ENCODE measurements at regions not wholly inside any gene's neighbourhood (a gene's known extent, or its start where the extent isn't known, plus 50 kb on each side); places are given as distances from the start of the nearest gene placed in this dataset.
"Not testable (repeated sequence)": the region's sequence is repeated elsewhere in the genome, so short reads cannot be mapped to it uniquely, and the experiment has no call there.

DNA sequence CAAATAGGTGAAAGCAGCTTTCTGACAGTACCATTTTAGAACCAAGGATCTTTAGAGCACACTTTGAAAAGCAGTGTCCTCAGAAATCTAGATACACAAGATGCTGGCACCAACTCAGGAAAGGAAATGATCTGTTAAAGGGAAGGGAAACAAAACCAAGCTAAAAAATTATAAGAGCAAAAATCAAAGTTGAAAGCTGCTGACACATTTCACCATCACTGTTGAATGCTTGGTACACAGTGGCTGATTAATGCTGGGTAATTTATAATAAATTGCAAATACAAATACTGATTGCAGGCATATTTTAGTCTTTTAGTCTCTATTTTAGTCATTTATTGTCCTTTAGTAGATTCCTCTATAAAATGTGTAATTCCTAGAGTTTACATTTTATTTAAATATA is 1540.1 kb upstream of the PCDH10 start:
- no peak for DNase-seq

DNA sequence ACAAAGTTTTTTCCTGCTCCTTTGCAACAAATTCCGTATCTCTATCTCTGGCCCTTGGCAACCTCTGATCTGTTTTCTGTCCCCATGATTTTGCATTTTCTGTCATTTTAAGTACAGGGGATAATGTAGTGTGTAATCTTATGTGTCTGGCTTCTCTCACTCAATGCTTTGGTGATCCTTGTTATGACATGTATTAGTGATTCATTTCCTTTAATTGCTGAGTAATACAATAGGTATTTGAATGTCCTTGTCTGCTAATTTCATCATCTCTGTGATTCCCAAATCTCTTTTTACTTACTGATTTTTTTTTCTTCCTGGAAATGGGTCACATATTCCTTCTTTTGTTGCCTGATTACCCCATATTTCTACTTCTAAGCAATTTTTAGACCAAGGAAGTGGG is 1538.6 kb upstream of the PCDH10 start:
- DNase-seq: not testable (repeated sequence)

DNA sequence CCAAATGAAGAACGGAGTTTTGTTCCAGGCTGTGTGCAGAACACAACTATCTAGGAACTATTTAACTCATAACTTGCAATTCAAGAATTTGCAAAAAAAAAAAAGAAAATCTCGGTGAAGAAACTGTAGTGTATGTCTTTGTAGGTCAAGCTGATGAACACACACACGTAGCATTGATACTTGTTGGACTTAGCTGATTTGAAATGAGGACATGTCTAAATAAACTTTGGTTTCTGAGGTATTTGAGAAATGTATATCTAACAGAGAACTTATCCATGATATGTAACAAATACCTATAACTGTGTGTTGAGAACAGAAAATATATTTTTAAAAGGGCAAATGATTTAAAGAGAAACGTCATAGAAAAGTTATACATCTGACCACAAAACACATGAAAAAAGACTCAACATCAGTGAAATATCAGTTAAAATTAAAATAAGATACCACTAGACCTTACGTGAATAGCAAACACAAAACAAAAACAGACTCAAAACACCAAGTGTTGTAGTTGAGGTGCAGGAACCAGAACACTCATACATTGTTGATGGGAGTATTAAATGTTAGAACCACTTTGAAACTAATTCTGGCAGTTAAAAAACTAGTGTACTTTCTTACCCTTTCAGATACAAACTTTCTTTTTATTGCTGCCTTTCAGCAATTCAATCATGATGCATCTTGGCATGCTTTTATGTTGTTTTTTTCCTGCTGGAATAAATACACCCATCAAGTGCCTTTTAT is 1535.8 kb upstream of the PCDH10 start:
- no peak for DNase-seq

DNA sequence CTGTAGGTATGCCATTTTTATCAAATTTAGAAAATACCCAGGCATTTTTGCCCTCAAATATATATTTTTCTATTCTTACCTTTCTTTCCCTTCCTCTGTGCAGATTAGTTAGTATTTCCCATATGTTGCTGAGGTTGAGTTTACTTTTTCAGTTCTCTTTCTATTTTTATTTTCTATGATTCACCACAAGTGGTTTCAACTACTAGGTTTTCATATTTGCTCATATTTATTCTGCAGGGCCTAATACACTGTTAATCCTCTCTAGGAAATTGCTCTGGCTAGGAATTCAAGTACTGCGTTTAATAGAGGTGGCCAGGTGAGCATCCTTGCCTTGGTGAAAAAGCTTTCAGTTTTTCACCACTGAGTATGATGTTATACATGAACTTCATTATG is 1535.3 kb upstream of the PCDH10 start:
- no peak for DNase-seq

DNA sequence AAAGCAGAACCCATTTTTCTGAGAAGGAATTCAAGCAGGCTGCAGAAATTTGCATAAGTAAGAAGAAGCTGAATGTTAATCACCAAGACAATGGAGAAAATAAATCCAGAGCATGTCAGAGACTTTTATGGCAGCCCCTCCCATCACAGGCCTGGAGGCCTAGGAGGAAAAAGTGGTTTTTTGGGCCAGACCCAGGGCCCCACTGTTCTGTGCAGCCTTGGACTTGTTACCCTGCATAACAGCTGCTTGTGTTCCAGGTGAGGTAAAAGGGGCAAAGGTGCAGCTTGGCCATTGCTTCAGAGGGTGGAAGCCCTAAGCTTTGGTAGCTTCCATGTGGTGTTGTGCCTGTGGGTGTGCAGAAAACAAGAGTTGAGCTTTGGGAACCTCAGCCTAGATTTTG is 1516.2 kb upstream of the PCDH10 start:
- no peak for DNase-seq

DNA sequence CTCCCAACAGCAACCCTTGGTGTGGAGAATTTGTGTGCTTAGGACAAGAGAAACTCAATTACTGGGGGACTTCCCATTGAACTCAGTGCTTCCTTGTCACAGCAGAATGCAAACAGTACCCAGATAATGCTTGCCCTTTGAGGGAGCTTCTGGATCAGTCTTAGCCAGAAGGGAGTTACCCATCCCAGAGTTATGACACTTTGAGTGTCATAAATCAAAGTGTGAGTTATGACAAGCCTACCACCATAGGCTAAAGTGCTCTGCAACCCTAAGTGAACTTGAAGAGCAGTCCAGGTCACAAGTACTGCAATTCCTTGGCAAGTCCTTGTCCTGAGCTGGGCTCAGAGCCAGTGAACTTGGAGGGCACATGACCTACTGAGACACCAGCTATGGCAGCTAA is 1513.9 kb upstream of the PCDH10 start:
- DNase-seq: no peak

DNA sequence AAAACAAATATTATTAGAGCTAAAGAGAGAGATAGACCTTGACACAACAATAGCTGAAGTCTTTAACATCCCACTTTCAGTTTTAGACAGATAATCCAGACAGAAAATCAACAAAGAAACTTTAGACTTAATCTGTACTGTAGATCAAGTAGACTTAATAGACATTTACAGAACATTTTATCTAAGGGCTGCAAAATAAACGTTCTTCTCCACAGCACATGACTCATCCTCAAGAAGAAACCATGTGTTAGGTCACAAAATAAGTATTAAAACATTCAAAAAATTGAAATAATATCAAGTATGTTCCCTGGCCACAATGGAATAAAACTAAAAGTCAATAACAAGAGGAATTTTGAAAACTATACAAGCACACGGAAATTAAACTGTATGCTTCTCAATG is 1510.3 kb upstream of the PCDH10 start:
- DNase-seq: no peak

DNA sequence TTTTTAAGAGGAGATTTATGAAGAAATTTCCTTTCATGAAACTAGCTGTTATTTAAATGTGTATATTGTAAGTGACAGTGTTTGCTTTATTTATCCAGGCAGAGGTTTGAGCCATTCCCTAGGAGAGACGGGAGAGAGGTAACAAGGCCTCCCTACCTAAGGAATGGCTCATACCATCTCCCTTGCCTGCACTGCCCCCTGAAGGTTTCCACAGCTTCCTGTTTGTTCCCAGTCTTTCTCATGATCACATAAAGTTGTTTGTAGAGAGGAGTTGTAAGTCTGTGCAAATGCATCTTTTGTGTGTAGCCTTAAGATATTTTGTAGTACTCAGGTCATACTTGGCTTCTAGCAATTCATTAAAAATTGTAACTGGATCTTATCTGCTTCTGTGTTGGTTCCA is 1504.5 kb upstream of the PCDH10 start:
- DNase-seq: no peak

DNA sequence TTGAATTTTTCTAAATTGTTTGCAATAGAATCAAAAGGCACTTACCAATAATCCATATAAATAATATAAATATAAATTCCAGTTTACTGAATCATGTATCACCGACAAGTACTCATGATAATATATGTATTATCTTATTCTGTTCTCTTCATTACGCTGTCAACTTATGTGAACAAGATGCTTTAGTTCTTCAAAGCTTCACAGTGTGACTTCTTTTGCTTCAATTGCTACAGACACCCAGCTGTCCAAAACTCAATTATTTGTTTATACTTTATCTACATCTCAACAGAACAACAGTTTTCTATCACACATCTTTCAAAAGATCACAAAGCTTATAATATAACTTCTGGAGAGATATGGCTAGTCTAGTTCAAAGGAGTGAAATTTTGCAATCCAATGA is 1499.9 kb upstream of the PCDH10 start:
- no peak for DNase-seq

DNA sequence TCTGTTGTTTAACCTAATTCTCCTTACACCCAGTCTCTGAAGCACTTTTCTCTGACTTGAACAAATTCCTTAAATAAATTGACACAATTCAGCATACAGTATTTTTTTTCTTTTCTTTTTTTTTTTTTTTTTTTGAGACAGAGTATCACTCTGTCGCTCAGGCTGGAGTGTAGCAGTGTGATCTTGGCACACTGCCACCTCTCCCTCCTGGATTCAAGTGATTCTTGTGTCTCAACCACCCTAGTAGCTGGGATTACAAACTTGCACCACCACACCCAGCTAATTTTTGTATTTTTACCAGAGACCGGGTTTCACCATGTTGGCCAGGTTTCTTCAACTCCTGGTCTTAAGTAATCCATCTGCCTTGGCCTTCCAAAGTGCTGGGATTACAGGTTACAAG is 1498.1 kb upstream of the PCDH10 start:
- DNase-seq: no peak

DNA sequence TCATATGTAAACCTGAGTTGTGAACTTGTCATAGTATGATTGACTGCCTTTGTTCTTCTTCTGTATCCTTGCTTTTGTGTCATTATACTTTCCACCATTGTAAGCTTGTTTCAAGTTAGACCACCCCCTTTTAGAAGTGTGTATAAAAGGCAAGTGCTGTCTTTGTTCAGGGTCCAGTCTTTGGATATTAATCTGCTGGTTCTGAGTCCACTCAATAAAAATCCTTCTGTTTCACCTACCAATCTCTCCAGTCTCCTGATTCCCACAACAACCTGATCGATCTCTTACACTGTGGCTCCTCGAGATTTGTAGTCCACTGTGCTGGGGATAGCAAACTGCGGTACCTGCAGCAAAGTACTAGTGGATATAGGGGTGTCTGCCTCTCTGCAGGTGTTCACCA is 1465.8 kb upstream of the PCDH10 start:
- DNase-seq: not testable (repeated sequence)

DNA sequence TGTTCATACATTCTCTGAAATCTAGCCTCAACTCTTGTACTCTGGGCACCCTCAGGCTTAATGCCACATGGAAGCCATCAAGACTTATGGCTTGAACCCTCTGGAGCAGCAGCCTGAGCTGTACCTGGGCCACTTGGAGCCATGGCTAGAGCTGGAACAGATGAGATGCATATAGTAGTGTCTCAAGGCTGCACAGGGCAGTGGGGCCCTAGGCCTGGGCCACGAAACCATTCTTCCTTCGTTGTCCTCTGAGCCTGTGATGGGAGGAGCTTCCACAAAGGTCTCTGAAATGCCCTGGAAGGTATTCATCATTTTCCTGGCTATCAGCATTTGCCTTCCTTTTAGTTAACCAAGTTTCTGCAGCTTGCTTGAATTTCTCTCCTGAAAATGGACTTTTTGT is 1427.2 kb upstream of the PCDH10 start:
- DNase-seq: no peak

DNA sequence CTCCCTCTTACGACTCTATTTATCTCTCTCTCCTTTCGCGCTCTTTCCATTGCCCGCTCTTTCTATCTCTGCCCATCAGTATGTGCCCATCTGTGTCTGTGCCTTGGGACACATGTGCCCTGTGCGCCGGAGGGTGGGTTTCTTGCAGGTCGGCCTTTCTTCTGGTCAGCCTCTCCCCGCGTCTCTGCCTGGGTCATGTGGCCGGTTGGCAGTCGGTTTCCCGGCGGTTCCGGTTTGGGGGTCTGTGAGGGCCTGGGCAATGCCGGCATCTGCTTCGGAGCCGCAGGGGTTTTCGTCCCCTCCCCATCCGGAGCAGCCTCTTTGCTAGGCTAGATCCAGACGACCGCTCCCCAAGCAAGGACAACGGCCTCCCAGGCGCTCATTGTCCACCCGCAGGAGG is 1426.0 kb upstream of the PCDH10 start:
- DNase-seq: not testable (repeated sequence)

DNA sequence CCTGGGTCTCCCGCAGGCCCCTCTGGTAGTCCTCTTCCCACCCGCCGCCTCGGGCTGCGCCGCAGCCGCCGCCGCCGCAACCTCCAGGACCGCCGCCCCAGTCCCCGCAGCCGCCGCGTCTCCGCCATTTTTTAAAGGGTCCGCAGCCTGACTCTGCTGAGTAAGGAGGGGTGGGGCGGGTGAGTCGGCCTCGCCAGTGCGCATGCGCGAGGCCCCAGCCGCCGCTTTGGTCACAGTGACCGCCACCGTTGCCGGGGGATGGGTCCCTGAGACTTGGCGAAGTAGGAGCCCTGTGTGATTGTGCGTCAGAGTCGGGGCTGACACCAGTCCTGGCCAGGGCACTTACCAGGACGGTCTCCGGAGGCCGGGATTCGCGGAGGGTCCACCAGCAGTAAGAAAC is 1424.2 kb upstream of the PCDH10 start:
- not testable (repeated sequence) for DNase-seq

DNA sequence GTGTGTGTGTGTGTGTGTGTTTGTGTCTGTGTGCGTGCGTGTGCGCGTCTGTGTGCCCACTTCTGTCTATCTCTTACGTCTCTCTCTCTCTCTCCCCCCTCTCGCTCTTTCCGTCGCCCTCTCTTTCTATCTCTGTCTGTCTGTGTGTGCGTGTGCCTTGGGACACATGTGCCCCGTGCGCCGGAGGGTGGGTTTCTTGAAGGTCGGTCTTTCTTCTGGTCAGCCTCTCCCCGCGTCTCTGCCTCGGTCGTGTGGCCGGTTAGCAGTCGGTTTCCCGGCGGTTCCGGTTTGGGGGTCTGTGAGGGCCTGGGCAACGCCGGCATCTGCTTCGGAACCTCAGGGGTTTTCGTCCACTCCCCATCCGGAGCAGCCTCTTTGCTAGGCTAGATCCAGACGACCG is 1423.6 kb upstream of the PCDH10 start:
- DNase-seq: not testable (repeated sequence)

DNA sequence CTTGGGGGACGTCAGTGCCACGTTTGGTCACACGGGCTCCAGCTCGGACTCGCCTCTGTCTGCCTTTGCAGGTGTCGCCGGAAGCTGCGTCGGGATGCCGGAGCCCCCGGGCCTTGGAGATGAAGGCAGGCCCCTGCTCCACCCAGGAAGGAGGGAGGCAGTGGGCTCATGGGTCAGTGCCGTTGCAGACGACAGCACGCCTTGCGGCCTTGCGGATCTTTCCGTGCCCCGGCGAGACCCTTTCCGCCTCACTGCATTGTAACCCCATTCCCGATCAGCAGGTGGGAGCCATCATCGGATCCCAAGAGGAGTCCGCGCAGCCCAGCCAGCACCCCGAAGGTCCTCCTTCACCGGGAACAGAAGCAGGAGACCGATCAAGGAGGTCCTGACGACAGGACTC is 1422.2 kb upstream of the PCDH10 start:
- DNase-seq: not testable (repeated sequence)

DNA sequence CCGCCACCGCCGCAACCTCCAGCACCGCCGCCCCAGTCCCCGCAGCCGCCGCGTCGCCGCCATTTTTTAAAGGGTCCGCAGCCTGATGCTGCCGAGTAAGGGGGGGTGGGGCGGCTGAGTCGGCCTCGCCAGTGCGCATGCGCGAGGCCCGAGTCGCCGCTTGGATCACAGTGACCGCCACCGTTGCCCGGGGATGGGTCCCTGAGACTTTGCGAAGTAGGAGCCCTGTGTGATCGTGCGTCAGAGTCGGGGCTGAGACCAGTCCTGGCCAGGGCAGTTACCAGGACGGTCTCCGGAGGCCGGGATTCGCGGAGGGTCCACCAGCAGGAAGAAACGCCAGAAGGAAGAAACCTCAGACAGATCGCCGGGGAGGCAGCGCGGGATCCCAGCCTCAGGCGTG is 1421.7 kb upstream of the PCDH10 start:
- DNase-seq: not testable (repeated sequence)

DNA sequence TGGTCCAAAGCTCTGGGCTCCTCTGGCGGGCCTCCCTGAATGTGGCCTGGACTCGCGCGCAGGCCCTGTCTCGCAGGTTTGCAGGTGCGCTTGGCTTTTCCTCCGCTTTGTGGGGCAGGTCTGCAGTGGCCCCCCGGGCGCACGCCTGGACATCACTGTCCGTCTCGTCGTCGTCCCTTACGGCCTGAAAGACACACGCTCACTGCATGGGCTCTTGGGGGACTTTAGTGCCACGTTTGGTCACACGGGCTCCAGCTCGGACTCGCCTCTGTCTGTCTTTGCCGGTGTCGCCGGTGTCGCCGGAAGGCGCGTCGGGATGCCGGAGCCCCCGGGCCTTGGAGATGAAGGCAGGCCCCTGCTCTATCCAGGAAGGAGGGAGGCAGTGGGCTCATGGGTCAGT is 1419.9 kb upstream of the PCDH10 start:
- not testable (repeated sequence) for DNase-seq

DNA sequence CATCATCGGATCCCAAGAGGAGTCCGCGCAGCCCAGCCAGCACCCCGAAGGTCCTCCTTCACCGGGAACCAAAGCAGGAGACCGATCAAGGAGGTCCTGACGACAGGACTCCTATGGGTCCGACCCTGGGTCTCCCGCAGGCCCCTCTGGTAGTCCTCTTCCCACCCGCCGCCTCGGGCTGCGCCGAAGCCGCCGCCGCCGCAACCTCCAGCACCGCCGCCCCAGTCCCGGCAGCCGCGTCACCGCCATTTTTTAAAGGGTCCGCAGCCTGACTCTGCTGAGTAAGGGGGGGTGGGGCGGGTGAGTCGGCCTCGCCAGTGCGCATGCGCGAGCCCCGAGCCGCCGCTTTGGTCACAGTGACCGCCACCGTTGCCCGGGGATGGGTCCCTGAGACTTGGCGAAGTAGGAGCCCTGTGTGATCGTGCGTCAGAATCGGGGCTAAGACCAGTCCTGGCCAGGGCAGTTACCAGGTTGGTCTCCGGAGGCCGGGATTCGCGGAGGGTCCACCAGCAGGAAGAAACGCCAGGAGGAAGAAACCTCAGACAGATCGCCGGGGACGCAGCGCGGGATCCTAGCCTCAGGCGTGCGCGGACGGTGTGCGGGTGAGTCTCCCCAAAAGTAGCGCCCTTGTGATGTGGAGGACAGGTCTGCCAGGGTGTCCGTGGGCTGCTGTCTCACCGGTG is 1419.2 kb upstream of the PCDH10 start:
- DNase-seq: not testable (repeated sequence)

DNA sequence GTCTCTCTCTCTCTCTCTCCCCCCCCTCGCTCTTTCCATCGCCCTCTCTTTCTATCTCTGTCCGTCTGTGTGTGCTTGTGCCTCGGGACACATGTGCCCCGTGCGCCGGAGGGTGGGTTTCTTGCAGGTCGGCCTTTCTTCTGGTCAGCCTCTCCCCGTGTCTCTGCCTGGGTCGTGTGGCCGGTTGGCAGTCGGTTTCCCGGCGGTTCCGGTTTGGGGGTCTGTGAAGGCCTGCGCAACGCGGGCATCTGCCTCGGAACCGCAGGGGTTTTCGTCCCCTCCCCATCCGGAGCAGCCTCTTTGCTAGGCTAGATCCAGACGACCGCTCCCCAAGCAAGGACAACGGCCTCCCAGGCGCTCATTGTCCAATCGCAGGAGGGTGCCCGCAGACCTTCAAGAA is 1418.5 kb upstream of the PCDH10 start:
- DNase-seq: not testable (repeated sequence)

DNA sequence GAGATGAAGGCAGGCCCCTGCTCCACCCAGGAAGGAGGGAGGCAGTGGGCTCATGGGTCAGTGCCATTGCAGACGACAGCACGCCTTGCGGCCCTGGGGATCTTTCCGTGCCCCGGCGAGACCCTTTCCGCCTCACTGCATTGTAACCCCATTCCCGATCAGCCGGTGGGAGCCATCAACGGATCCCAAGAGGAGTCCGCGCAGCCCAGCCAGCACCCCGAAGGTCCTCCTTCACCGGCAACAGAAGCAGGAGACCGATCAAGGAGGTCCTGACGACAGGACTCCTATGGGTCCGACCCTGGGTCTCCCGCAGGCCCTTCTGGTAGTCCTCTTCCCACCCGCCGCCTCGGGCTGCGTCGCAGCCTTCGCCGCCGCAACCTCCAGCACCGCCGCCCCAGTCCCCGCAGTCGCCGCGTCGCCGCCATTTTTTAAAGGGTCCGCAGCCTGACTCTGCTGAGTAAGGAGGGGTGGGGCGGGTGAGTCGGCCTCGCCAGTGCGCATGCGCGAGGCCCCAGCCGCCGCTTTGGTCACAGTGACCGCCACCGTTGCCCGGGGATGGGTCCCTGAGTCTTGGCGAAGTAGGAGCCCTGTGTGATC is 1417.0 kb upstream of the PCDH10 start:
- not testable (repeated sequence) for DNase-seq

DNA sequence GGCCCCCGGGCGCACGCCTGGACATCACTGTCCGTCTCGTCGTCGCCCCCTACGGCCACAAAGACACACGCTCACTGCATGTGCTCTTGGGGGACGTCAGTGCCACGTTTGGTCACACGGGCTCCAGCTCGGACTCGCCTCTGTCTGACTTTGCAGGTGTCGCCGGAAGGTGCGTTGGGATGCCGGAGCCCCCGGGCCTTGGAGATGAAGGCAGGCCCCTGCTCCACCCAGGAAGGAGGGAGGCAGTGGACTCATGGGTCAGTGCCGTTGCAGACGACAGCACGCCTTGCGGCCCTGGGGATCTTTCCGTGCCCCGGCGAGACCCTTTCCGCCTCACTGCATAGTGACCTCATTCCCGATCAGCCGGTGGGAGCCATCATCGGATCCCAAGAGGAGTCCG is 1414.8 kb upstream of the PCDH10 start:
- not testable (repeated sequence) for DNase-seq

DNA sequence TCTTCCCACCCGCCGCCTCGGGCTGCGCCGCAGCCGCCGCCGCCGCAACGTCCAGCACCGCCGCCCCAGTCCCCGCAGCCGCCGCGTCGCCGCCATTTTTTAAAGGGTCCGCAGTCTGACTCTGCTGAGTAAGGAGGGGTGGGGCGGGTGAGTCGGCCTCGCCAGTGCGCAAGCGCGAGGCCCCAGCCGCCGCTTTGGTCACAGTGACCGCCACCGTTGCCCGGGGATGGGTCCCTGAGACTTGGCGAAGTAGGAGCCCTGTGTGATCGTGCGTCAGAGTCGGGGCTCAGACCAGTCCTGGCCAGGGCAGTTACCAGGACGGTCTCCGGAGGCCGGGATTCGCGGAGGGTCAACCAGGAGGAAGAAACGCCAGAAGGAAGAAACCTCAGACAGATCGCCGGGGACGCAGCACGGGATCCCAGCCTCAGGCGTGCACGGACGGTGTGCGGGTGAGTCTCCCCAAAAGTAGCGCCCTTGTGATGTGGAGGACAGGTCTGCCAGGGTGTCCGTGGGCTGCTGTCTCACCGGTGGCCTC is 1414.2 kb upstream of the PCDH10 start:
- not testable (repeated sequence) for DNase-seq

DNA sequence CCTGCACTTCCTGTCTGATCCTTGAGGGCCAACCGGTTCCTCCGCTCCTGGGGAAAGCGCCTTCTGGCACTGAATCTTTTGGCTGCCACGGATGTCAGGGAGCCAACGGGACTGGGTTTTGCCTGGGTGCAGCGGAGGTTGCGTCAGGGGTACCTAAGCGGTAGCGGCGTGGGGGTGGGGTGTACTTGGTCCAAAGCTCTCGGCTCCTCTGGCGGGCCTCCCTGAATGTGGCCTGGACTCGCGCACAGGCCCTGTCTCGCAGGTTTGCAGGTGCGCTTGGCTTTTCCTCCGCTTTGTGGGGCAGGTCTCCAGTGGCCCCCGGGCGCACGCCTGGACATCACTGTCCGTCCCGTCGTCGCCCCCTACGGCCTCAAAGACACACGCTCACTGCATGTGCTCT is 1410.1 kb upstream of the PCDH10 start:
- not testable (repeated sequence) for DNase-seq

All from SHP77 treated with DMSO at 0.1 percent for 48 hours (cell line).